ENCODE measurements at regions not wholly inside any gene's neighbourhood (a gene's known extent, or its start where the extent isn't known, plus 50 kb on each side); places are given as distances from the start of the nearest gene placed in this dataset.

DNA sequence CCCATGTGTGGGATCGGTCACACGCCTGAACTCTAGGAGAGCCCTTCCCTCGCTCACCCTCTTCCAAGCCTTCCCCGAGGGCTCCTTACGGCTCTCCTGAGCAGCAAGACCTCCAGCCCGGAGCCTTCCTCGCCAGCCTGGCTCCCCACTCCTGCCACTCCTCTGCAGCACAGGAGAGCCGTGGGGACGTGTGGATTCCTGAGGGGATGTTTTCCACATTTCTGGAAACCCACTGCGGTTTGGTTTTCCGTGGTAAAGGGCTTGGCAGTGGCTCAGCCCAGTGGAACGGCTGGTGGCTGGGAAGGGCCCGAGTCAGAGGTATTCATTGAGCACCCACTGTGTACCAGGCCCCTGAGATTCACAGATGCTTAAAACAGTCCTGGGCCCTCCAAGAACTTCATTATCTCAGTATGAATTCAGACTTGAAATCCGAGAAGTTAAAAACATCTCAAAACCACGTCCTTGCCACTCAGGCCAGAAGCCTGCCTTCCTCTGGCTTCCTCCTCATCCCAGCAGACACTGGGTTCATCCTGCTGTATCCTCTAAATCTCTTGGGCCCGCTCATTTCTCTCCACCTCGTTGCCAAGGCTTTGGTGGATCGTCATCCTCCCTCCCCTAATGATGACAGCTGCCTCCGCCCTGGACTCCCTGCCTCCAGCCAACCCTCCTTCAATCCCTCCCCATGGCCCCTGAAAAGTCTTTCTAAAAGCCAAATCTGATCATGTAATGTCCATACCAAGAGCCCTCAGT lies 109.6 kb downstream of the FGF18 start:
- H3K27me3 ChIP-seq (ENCODE audit: control insufficient read depth, insufficient read depth, low read length), result no peaks in the 10 kb centered on the region
- H3K9me3 ChIP-seq (ENCODE audit: control insufficient read depth in 2 of 3, insufficient read depth in 1 of 3, low read length in 3 of 3), result no peaks in the 10 kb centered on the region
- DNase-seq (no peak), FAIRE-seq (no peak)
- intact Hi-C loops (cut with DNase I), result no loop called here
- no peaks in the 10 kb centered on the region for H3K4me1 ChIP-seq (ENCODE audit: control insufficient read depth in 2 of 3, insufficient read depth in 2 of 3, low read depth in 1 of 3, low read length in 3 of 3)
- no peak overlapping the region for H3K9ac ChIP-seq (ENCODE audit: low read length in 3 of 3)
- no peaks in the 10 kb centered on the region for H3K36me3 ChIP-seq (ENCODE audit: control insufficient read depth in 2 of 3, insufficient read depth in 3 of 3, low read length in 3 of 3)
- TF ChIP-seq, protein P1, sequence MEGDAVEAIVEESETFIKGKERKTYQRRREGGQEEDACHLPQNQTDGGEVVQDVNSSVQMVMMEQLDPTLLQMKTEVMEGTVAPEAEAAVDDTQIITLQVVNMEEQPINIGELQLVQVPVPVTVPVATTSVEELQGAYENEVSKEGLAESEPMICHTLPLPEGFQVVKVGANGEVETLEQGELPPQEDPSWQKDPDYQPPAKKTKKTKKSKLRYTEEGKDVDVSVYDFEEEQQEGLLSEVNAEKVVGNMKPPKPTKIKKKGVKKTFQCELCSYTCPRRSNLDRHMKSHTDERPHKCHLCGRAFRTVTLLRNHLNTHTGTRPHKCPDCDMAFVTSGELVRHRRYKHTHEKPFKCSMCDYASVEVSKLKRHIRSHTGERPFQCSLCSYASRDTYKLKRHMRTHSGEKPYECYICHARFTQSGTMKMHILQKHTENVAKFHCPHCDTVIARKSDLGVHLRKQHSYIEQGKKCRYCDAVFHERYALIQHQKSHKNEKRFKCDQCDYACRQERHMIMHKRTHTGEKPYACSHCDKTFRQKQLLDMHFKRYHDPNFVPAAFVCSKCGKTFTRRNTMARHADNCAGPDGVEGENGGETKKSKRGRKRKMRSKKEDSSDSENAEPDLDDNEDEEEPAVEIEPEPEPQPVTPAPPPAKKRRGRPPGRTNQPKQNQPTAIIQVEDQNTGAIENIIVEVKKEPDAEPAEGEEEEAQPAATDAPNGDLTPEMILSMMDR (IDR thresholded peaks at IDR 0.05; ENCODE audit: borderline replicate concordance, extremely low read depth, insufficient read depth), result no peak
- H3K4me3 ChIP-seq (ENCODE audit: low read length in 3 of 3), result no peak overlapping the region
- no peak overlapping the region for H3K27ac ChIP-seq (ENCODE audit: low read depth in 2 of 2, low read length in 2 of 2)

DNA sequence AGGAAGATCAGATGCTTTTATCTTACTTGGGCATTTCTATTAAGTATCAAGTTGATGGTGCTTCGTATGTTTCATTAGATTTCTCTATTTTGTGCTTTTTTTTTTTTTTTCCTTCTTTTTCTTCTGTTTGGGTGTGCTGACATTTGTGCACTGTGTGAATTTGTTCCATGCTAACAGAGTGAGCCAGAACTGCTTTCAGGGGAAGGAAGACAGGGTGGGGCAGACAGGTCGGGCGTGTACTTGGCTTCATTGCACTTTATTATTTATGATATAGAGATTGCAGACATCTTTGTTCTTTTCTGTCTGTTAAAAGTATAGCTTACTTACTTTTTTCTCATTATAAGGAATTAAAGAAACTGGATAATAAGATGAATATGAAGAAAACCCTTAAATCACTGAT lies 112.2 kb downstream of the FGF18 start:
- H3K36me3 ChIP-seq (ENCODE audit: control insufficient read depth in 2 of 3, insufficient read depth in 3 of 3, low read length in 3 of 3), result no peaks in the 10 kb centered on the region
- no peaks in the 10 kb centered on the region for H3K4me1 ChIP-seq (ENCODE audit: control insufficient read depth in 2 of 3, insufficient read depth in 2 of 3, low read depth in 1 of 3, low read length in 3 of 3)
- DNase-seq (no peak), FAIRE-seq (no peak)
- intact Hi-C loops (cut with DNase I), result no loop called here
- no peak overlapping the region for H3K9ac ChIP-seq (ENCODE audit: low read length in 3 of 3)
- no peaks in the 10 kb centered on the region for H3K27me3 ChIP-seq (ENCODE audit: control insufficient read depth, insufficient read depth, low read length)
- no peaks in the 10 kb centered on the region for H3K9me3 ChIP-seq (ENCODE audit: control insufficient read depth in 2 of 3, insufficient read depth in 1 of 3, low read length in 3 of 3)
- TF ChIP-seq, protein P1 (IDR thresholded peaks at IDR 0.05; ENCODE audit: borderline replicate concordance, extremely low read depth, insufficient read depth), result no peak
- no peak overlapping the region for H3K4me3 ChIP-seq (ENCODE audit: low read length in 3 of 3)
- no peak overlapping the region for H3K27ac ChIP-seq (ENCODE audit: low read depth in 2 of 2, low read length in 2 of 2)

DNA sequence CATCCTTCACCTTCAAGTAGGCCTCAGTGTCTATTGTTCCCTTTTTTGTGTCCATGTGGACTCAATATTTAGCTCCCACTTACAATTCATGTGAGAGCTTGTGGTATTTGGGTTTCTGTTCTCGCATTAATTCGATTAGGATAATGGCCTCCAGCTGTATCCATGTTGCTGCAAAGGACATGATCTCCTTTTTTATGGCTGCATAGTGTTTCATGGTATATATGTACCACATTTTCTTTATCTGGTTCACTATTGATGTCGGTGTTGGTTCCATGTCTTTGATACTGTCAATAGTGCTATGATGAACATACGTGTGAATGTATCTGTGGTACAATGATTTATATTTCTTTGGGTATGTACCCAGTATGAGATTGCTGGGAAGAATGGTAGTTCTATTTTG lies 113.7 kb downstream of the FGF18 start:
- no peak for FAIRE-seq
- Histone ChIP-seq H3K36me3 (ENCODE audit: control insufficient read depth in 2 of 3, insufficient read depth in 3 of 3, low read length in 3 of 3) (no peaks in the 10 kb centered on the region), H3K9ac (ENCODE audit: low read length in 3 of 3) (no peak overlapping the region), H3K9me3 (ENCODE audit: control insufficient read depth in 2 of 3, insufficient read depth in 1 of 3, low read length in 3 of 3) (no peaks in the 10 kb centered on the region), H3K27ac (ENCODE audit: low read depth in 2 of 2, low read length in 2 of 2) (no peak overlapping the region), H3K4me3 (ENCODE audit: low read length in 3 of 3) (no peak overlapping the region), H3K27me3 (ENCODE audit: control insufficient read depth, insufficient read depth, low read length) (no peaks in the 10 kb centered on the region), H3K4me1 (ENCODE audit: control insufficient read depth in 2 of 3, insufficient read depth in 2 of 3, low read depth in 1 of 3, low read length in 3 of 3) (no peaks in the 10 kb centered on the region)
- intact Hi-C loops (cut with DNase I), result no loop called here
- TF ChIP-seq, protein P1 (IDR thresholded peaks at IDR 0.05; ENCODE audit: borderline replicate concordance, extremely low read depth, insufficient read depth), result no peak
- DNase-seq, result no peak
